CD4-positive, alpha-beta T cell (primary cell): ENCODE measurements at regions not wholly inside any gene's neighbourhood (a gene's known extent, or its start where the extent isn't known, plus 50 kb on each side); places are given as distances from the start of the nearest gene placed in this dataset.

Source experiments
- ATAC-seq: fragments of 200-7000 bp; cut with Tn5 transposase; one replicate; pipeline ENCODE4 v1.10.0; 2022; ENCODE audit warnings: mild to moderate bottlenecking; ENCODE audit not compliant: poor library complexity
- CTCF ChIA-PET: fragments of 350-600 bp; sonication (Branson Sonifier 250); formaldehyde crosslinking; loops from one replicate; lab custom pipeline; 2021; ENCODE audit warnings: antibody characterized with exemption, inconsistent platforms; lab: Charles Lee
- POLR2A ChIA-PET: fragments of 350-600 bp; sonication (Branson Sonifier 250); formaldehyde crosslinking; loops from one replicate; lab custom pipeline; 2021; ENCODE audit warnings: antibody characterized with exemption, inconsistent platforms; lab: Charles Lee
- DNase-seq, 14 experiments: peaks; one replicate each; pipeline ENCODE4 v3.0.0-alpha.2; 2013 to 2020; ENCODE audit warnings: mixed read lengths in 2 of 14
- H3K27ac ChIP-seq, 2 donors: one replicate each; pipeline versions ENCODE4 v1.5.1 to v1.7.0; 2013; ENCODE audit warnings: low read length in 2 of 2, low read depth in 1 of 2, mild to moderate bottlenecking in 1 of 2
- H3K27me3 ChIP-seq, 2 experiments: 1 replicate in 1 of 2; 2 replicates in 1 of 2; pipeline versions ENCODE4 v1.6.1 to v1.7.0; 2013; ENCODE audit warnings: low read length in 2 of 2, control low read depth in 1 of 2, mild to moderate bottlenecking in 1 of 2, moderate library complexity in 1 of 2; ENCODE audit not compliant: insufficient read depth in 2 of 2, control insufficient read depth in 1 of 2
- H3K36me3 ChIP-seq: one replicate; pipeline ENCODE4 v1.6.1; 2013; ENCODE audit warnings: low read length, control low read depth; ENCODE audit not compliant: insufficient read depth
- H3K4me1 ChIP-seq: one replicate; pipeline ENCODE4 v1.6.1; 2013; ENCODE audit warnings: low read length, control low read depth; ENCODE audit not compliant: insufficient read depth
- H3K4me3 ChIP-seq: one replicate; pipeline ENCODE4 v1.5.1; 2013; ENCODE audit warnings: mild to moderate bottlenecking, low read length, moderate library complexity
- H3K9me3 ChIP-seq, 2 experiments: 1 replicate in 1 of 2; 2 replicates in 1 of 2; pipeline versions ENCODE4 v1.6.1 to v1.7.0; 2013; ENCODE audit warnings: low read length in 2 of 2, mild to moderate bottlenecking in 2 of 2, control low read depth in 1 of 2, moderate library complexity in 1 of 2; ENCODE audit not compliant: control insufficient read depth in 1 of 2, insufficient read depth in 1 of 2
- H3K27ac Mint-ChIP-seq: one replicate; pipeline ENCODE4 v1.8.0; 2020; ENCODE audit warnings: mixed read lengths
- H3K27me3 Mint-ChIP-seq: one replicate; pipeline ENCODE4 v1.8.0; 2021; ENCODE audit warnings: mixed read lengths
- H3K36me3 Mint-ChIP-seq: one replicate; pipeline ENCODE4 v1.8.0; 2021; ENCODE audit warnings: low read depth, mixed read lengths
- H3K4me1 Mint-ChIP-seq: one replicate; pipeline ENCODE4 v1.8.0; 2021; ENCODE audit warnings: low read depth, mixed read lengths
- H3K4me3 Mint-ChIP-seq: one replicate; pipeline ENCODE4 v1.8.0; 2020; ENCODE audit warnings: mild to moderate bottlenecking, mixed read lengths
- H3K9me3 Mint-ChIP-seq: one replicate; pipeline ENCODE4 v1.8.0; 2020; ENCODE audit warnings: mixed read lengths
- intact Hi-C, 2 experiments: fragments of 100-400 bp; cut with DNase I in 1 of 2; cut with micrococcal nuclease in 1 of 2; formaldehyde crosslinking; loops; one replicate each; pipeline versions ENCODE4 v1.15.1 to v1.9.0; 2023 to 2025; cut with DNase I, micrococcal nuclease
- TF ChIP-seq, protein P1 (sequence below): fragments of 200-600 bp; IDR thresholded peaks from one replicate; pipeline ENCODE4 v1.8.0; 2022; ENCODE audit warnings: antibody characterized with exemption, mild to moderate bottlenecking

DNA sequence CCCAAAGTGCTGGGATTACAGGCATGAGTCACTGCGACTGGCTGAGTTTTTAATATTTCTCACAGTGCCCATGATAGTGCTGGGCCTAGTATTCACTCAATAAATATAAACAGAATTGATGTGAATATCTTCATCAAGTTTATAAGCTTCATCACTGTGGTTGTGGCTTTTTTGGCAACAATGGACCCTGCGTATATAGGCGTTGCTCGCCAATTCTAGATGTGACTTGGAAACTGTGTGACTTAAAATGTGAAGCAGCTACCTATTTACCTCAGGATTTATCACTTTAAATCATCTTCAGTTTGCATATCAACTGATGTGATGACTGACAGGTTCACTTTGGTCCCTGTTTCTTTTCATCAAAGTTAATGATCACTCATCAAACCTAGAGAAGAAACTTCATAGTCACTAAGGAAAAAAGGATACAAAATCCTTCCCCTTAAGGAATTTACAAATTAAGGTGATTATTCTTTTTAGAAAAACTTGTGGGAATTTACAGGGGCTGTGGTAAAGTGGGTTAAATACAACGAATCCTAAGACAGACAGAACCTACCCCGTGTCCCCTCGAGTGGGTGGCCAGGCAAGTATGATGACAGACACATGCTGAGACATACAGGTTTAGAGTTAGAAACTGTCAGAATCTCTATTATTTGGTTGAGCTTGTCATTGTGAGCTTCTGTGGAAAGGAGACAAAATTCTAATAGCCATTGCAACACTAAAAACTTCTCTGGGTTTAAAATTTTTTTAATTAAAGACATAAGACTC is 101.3 kb downstream of the AKAP11 start:
- no peak overlapping the region for H3K4me3 Mint-ChIP-seq
- H3K4me1 Mint-ChIP-seq: peaks cover 32% of the 10 kb centered on the region
- H3K9me3 Mint-ChIP-seq: no peaks in the 10 kb centered on the region
- no peaks in the 10 kb centered on the region for H3K36me3 Mint-ChIP-seq
- intact Hi-C loops: no loop called here
- Histone ChIP-seq H3K4me3 (no peak overlapping the region), H3K27ac (no peak overlapping the region), H3K36me3 (no peaks in the 10 kb centered on the region), H3K27me3 (no peaks in the 10 kb centered on the region), H3K4me1 (peaks cover 18% of the 10 kb centered on the region), H3K9me3 (no peaks in the 10 kb centered on the region)
- H3K27ac Mint-ChIP-seq: no peak overlapping the region
- POLR2A ChIA-PET: interaction anchor here (0.7 to 1.4 kb wide), 3 partner anchors 18 to 682 kb away, joined by 3 to 4 read pairs (median 3); no protein-coding TSS in a partner anchor
- ATAC-seq: no peak
- no peaks in the 10 kb centered on the region for H3K27me3 Mint-ChIP-seq
- CTCF ChIA-PET: no interaction called here
- no peak for DNase-seq
- TF ChIP-seq, protein P1, sequence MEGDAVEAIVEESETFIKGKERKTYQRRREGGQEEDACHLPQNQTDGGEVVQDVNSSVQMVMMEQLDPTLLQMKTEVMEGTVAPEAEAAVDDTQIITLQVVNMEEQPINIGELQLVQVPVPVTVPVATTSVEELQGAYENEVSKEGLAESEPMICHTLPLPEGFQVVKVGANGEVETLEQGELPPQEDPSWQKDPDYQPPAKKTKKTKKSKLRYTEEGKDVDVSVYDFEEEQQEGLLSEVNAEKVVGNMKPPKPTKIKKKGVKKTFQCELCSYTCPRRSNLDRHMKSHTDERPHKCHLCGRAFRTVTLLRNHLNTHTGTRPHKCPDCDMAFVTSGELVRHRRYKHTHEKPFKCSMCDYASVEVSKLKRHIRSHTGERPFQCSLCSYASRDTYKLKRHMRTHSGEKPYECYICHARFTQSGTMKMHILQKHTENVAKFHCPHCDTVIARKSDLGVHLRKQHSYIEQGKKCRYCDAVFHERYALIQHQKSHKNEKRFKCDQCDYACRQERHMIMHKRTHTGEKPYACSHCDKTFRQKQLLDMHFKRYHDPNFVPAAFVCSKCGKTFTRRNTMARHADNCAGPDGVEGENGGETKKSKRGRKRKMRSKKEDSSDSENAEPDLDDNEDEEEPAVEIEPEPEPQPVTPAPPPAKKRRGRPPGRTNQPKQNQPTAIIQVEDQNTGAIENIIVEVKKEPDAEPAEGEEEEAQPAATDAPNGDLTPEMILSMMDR: no peak

DNA sequence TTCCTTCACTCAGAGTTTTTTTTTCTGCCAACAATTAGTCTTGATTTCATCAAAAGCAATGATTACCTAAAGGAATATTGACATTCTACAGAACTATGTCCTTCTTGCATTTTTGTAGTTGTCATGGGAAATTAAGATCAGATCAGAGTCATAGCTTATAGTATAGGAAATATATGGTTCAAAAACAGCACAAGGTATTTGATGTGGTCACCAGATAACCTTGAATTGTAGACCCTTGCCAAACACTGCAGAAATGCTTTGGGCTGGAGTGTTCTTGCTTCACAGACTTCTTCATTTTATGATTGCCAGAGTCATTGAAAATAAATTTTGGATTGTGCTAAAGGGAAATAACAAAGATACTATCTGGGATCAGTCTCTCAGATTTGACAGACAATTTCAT is 103.7 kb downstream of the AKAP11 start:
- H3K9me3 ChIP-seq: no peaks in the 10 kb centered on the region
- H3K9me3 Mint-ChIP-seq: no peaks in the 10 kb centered on the region
- no peak overlapping the region for H3K4me3 ChIP-seq
- no peaks in the 10 kb centered on the region for H3K36me3 ChIP-seq
- no peaks in the 10 kb centered on the region for H3K27me3 Mint-ChIP-seq
- ChIA-PET POLR2A (interaction anchor here (1.1 kb wide), 1 partner anchor 21 kb away, joined by 3 read pairs; no protein-coding TSS in a partner anchor), CTCF (no interaction called here)
- H3K4me1 Mint-ChIP-seq: peaks cover 35% of the 10 kb centered on the region
- H3K4me1 ChIP-seq: peaks cover 22% of the 10 kb centered on the region
- intact Hi-C loops: no loop called here
- no peak overlapping the region for H3K4me3 Mint-ChIP-seq
- no peak overlapping the region for H3K27ac Mint-ChIP-seq
- no peak for ATAC-seq
- H3K27ac ChIP-seq: no peak overlapping the region
- H3K27me3 ChIP-seq: no peaks in the 10 kb centered on the region
- DNase-seq: no peak
- no peaks in the 10 kb centered on the region for H3K36me3 Mint-ChIP-seq
- TF ChIP-seq, protein P1: no peak

DNA sequence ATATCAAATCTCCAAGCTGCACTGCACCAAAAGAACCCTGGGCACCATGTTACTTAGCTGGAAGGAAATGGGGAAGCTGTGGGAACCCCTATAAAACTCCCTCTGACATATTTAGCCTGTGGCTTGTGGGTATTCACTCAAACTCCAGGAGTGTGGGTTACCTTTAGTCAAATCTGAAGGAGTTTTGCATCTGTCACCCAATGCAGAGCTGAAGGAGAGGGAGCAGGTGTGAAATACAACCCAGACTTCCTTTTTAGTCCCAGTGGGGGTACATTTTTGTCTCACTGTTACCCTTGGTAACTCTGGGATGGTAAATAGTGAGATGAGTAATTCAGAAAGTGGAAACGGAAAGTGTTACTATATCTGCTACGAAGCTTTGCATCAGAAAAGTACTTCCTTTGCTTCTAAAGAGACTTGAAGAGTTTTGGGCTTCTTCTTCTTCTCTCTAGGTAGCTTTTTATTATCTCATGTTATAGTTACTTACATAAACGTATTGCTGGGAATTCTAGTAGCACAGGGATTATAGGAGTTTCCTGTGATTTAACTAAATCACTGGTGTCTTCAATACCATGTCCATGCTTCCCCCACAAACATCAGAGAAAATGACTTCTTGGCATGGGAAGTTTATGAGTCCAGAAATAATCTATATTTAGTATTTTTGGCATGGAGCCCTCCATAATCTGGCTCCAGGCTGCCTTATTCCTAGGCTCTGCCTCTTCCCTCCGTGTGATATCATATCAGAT is 105.9 kb downstream of the AKAP11 start:
- CTCF ChIA-PET: no interaction called here
- no peak overlapping the region for H3K4me3 ChIP-seq
- Mint-ChIP-seq H3K4me1 (peaks cover 34% of the 10 kb centered on the region), H3K4me3 (no peak overlapping the region), H3K36me3 (no peaks in the 10 kb centered on the region), H3K27ac (peak overlapping the region; percentile 41), H3K27me3 (no peaks in the 10 kb centered on the region), H3K9me3 (no peaks in the 10 kb centered on the region)
- TF ChIP-seq, protein P1: no peak
- H3K4me1 ChIP-seq: peaks cover 26% of the 10 kb centered on the region
- ATAC-seq (peak; percentile 87), DNase-seq (peak in 4 of 14 experiments; percentile 18 to 77 (median 70))
- no peaks in the 10 kb centered on the region for H3K36me3 ChIP-seq
- peaks cover 0 to 5% of the 10 kb centered on the region in 2 experiments for H3K9me3 ChIP-seq
- no peaks in the 10 kb centered on the region for H3K27me3 ChIP-seq
- peak overlapping the region in 1 of 2 donors; percentile 36 for H3K27ac ChIP-seq
- intact Hi-C loops: no loop called here
- POLR2A ChIA-PET: interaction anchor here (0.8 to 1.6 kb wide), 3 partner anchors 11 to 23 kb away, joined by 3 to 6 read pairs (median 5); no protein-coding TSS in a partner anchor
